ENCODE measurements at regions not wholly inside any gene's neighbourhood (a gene's known extent, or its start where the extent isn't known, plus 50 kb on each side); places are given as distances from the start of the nearest gene placed in this dataset.

DNA sequence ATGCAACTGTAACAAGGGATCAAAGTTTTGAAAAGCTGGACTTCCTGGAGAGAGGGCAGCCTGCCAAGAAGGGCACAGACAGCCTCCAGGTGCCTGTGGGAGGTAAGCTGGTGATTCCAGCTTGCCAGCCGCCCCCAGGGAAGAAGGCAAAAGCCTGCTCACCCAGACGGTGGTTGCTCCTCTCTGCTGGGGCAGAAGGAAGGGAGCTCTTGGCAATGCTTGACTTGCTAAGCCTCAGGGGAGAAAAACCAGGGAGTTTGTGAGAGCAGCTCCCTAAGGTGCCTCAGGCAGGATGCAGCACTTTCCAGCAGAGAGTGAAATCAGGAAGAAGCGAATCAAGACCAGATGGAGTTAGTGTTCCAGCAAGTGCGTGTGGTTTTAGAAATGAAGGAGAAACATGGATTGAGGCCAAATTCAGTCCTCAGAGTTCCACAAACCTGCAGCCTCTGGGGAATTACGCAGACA is 553.6 kb downstream of the BUD13 start:
- DNase-seq (ENCODE audit: low read depth in 1 of 2, low spot score in 1 of 2) (no peak), ATAC-seq (no peak), FAIRE-seq (no peak)
- POLR2A ChIA-PET: no interaction called here
- no peaks in the 10 kb centered on the region for H3K9me3 ChIP-seq
- H3K4me2 ChIP-seq: no peak overlapping the region
- CTCF ChIA-PET: interaction anchor here (0.7 kb wide), 1 partner anchor 180 kb away, joined by 3 read pairs; no protein-coding TSS in a partner anchor
- H3K27ac ChIP-seq: no peak overlapping the region
- TF ChIP-seq ZNF302 (CRISPR knock-in tag; IDR thresholded peaks at IDR 0.05) (no peak), JUN (IDR thresholded peaks at IDR 0.05) (no peak), TP53 (CRISPR knock-in tag; IDR thresholded peaks at IDR 0.05) (no peak), MAZ (IDR thresholded peaks at IDR 0.05; ENCODE audit: borderline replicate concordance, low read depth, low read length) (no peak), CBX8 (IDR thresholded peaks at IDR 0.05) (no peak), CEBPB (IDR thresholded peaks at IDR 0.05) (no peak), NFE2L2 (conservative IDR thresholded peaks at IDR 0.05; ENCODE audit: low read length) (no peak)
- TF ChIP-seq, protein P1, sequence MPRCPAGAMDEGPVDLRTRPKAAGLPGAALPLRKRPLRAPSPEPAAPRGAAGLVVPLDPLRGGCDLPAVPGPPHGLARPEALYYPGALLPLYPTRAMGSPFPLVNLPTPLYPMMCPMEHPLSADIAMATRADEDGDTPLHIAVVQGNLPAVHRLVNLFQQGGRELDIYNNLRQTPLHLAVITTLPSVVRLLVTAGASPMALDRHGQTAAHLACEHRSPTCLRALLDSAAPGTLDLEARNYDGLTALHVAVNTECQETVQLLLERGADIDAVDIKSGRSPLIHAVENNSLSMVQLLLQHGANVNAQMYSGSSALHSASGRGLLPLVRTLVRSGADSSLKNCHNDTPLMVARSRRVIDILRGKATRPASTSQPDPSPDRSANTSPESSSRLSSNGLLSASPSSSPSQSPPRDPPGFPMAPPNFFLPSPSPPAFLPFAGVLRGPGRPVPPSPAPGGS (IDR thresholded peaks at IDR 0.05): no peak
- H3K4me3 ChIP-seq: no peak overlapping the region
- 0% methylated on average over 4 of the region's 5 CpGs for WGBS (ENCODE audit: missing lambda C conversion rate)
- H3K4me1 ChIP-seq: no peaks in the 10 kb centered on the region

DNA sequence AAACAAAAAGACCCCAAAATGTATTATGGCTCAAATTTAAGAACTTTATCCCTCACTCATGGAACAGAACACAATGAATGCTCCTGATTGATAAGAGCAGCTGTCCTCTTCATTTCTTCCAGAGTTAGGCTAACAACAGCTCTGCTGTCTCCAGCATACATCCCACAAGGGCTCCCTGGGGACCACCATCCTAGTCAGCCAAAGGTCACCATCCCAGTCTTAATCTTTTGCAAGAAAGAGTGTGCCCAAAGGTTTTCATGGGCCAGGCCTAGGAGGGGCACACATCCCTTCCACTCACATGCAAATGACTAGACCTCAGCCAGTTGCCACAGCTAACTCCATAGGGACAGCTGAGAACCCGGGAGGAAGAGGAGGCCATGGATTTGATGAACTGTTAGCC is 555.3 kb downstream of the BUD13 start:
- WGBS (ENCODE audit: missing lambda C conversion rate): 25% methylated on average over 1 of the region's 1 CpG
- Histone ChIP-seq H3K4me3 (no peak overlapping the region), H3K9me3 (no peaks in the 10 kb centered on the region), H3K27ac (no peak overlapping the region), H3K4me1 (no peaks in the 10 kb centered on the region), H3K4me2 (no peak overlapping the region)
- ATAC-seq: no peak
- no peak for FAIRE-seq
- no peak for DNase-seq (ENCODE audit: low read depth in 1 of 2, low spot score in 1 of 2)
- ChIA-PET POLR2A (no interaction called here), CTCF (interaction anchor here (0.8 to 2.0 kb wide), 17 partner anchors 9 to 473 kb away, joined by 3 to 16 read pairs (median 5); no protein-coding TSS in a partner anchor)
- TF ChIP-seq EHMT2 (IDR thresholded peaks at IDR 0.05; ENCODE audit: low read depth) (no peak), CBX8 (IDR thresholded peaks at IDR 0.05) (no peak), EHF (CRISPR knock-in tag; IDR thresholded peaks at IDR 0.05) (no peak), FOSB (CRISPR knock-in tag; IDR thresholded peaks at IDR 0.05) (no peak), HOXB13 (CRISPR knock-in tag; IDR thresholded peaks at IDR 0.05; ENCODE audit: low read depth) (no peak), ZSCAN20 (CRISPR knock-in tag; IDR thresholded peaks at IDR 0.05) (no peak), POLR2A (IDR thresholded peaks at IDR 0.05; ENCODE audit: low read length) (no peak), MAFK (IDR thresholded peaks at IDR 0.05; ENCODE audit: partially characterized antibody) (no peak), MYC (IDR thresholded peaks at IDR 0.05; ENCODE audit: borderline replicate concordance, low read length) (no peak), JUNB (IDR thresholded peaks at IDR 0.05) (no peak), HOXA7 (CRISPR knock-in tag; IDR thresholded peaks at IDR 0.05) (no peak), HEYL (CRISPR knock-in tag; IDR thresholded peaks at IDR 0.05) (no peak), ZC3H11A (IDR thresholded peaks at IDR 0.05) (no peak), BHLHE40 (IDR thresholded peaks at IDR 0.05; ENCODE audit: low read depth, low read length) (no peak)
- TF ChIP-seq, protein P1 (IDR thresholded peaks at IDR 0.05): no peak
- TF ChIP-seq, protein P2, sequence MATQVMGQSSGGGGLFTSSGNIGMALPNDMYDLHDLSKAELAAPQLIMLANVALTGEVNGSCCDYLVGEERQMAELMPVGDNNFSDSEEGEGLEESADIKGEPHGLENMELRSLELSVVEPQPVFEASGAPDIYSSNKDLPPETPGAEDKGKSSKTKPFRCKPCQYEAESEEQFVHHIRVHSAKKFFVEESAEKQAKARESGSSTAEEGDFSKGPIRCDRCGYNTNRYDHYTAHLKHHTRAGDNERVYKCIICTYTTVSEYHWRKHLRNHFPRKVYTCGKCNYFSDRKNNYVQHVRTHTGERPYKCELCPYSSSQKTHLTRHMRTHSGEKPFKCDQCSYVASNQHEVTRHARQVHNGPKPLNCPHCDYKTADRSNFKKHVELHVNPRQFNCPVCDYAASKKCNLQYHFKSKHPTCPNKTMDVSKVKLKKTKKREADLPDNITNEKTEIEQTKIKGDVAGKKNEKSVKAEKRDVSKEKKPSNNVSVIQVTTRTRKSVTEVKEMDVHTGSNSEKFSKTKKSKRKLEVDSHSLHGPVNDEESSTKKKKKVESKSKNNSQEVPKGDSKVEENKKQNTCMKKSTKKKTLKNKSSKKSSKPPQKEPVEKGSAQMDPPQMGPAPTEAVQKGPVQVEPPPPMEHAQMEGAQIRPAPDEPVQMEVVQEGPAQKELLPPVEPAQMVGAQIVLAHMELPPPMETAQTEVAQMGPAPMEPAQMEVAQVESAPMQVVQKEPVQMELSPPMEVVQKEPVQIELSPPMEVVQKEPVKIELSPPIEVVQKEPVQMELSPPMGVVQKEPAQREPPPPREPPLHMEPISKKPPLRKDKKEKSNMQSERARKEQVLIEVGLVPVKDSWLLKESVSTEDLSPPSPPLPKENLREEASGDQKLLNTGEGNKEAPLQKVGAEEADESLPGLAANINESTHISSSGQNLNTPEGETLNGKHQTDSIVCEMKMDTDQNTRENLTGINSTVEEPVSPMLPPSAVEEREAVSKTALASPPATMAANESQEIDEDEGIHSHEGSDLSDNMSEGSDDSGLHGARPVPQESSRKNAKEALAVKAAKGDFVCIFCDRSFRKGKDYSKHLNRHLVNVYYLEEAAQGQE (IDR thresholded peaks at IDR 0.05): no peak
- TF ChIP-seq, protein P3, sequence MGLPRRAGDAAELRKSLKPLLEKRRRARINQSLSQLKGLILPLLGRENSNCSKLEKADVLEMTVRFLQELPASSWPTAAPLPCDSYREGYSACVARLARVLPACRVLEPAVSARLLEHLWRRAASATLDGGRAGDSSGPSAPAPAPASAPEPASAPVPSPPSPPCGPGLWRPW (IDR thresholded peaks at IDR 0.05): no peak
- TF ChIP-seq, protein P4, sequence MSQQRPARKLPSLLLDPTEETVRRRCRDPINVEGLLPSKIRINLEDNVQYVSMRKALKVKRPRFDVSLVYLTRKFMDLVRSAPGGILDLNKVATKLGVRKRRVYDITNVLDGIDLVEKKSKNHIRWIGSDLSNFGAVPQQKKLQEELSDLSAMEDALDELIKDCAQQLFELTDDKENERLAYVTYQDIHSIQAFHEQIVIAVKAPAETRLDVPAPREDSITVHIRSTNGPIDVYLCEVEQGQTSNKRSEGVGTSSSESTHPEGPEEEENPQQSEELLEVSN (IDR thresholded peaks at IDR 0.05; ENCODE audit: borderline replicate concordance, low read depth): no peak
